Uterus (tissue), 3 donors: ENCODE measurements at regions not wholly inside any gene's neighbourhood (a gene's known extent, or its start where the extent isn't known, plus 50 kb on each side); places are given as distances from the start of the nearest gene placed in this dataset.
"Not testable (repeated sequence)": the region's sequence is repeated elsewhere in the genome, so short reads cannot be mapped to it uniquely, and the experiment has no call there.

Experiments used
- DNase-seq, 2 donors: peaks; one replicate each; pipeline ENCODE4 v3.0.0-alpha.2; 2019 to 2020
- H3K27ac ChIP-seq, 2 donors: fragments of 200-600 bp; sonication (generic); 1 replicate in 1 of 2; 2 replicates in 1 of 2; pipeline ENCODE4 v1.5.1; 2016 to 2018
- H3K27me3 ChIP-seq, 2 donors: fragments of 200-600 bp; sonication (generic); one replicate each; pipeline ENCODE4 v1.5.1; 2018 to 2019; ENCODE audit warnings: control low read depth in 1 of 2
- H3K36me3 ChIP-seq, 2 donors: fragments of 200-600 bp; sonication (generic); one replicate each; pipeline ENCODE4 v1.5.1; 2019; ENCODE audit warnings: control low read depth in 1 of 2
- H3K4me1 ChIP-seq, 2 donors: fragments of 200-600 bp; sonication (generic); one replicate each; pipeline ENCODE4 v1.5.1; 2018 to 2019; ENCODE audit warnings: control low read depth in 1 of 2
- H3K4me3 ChIP-seq, 2 donors: fragments of 200-600 bp; sonication (generic); 1 replicate in 1 of 2; 2 replicates in 1 of 2; pipeline ENCODE4 v1.5.1; 2018 to 2019; ENCODE audit warnings: mild to moderate bottlenecking in 1 of 2
- H3K9me3 ChIP-seq, 2 donors: fragments of 200-600 bp; sonication (generic); one replicate each; pipeline ENCODE4 v1.5.1; 2019; ENCODE audit warnings: control low read depth in 1 of 2
- POLR2A ChIP-seq, 2 donors: fragments of 450-650 bp; IDR thresholded peaks; one replicate each; pipeline ENCODE4 v1.6.1; 2016; ENCODE audit warnings: antibody characterized with exemption in 2 of 2, mild to moderate bottlenecking in 1 of 2, moderate library complexity in 1 of 2
- intact Hi-C: fragments of 100-400 bp; cut with DNase I; formaldehyde crosslinking; loops from one replicate; pipeline ENCODE4 v1.15.1; 2023; ENCODE audit warnings: low total_unique reads
- TF ChIP-seq, protein P1 (sequence below), 4 experiments: fragments of 200-600 bp in 2 of 4; fragments of 450-650 bp in 2 of 4; sonication (generic) in 2 of 4; IDR thresholded peaks; one replicate each; pipeline ENCODE4 v1.5.1; 2016 to 2019; ENCODE audit warnings: antibody characterized with exemption in 4 of 4, mild to moderate bottlenecking in 2 of 4, moderate library complexity in 1 of 4
- donor health status: DM: yes; HTN: yes; CAD: no.

- intact Hi-C loops, result no loop called here
- Histone ChIP-seq H3K4me1 (no peaks in the 10 kb centered on the region), H3K4me3 (no peak overlapping the region)
Measured at GRCh38 chr2:176424746-176425145, 155.5 kb downstream of the MTX2 start.

DNA sequence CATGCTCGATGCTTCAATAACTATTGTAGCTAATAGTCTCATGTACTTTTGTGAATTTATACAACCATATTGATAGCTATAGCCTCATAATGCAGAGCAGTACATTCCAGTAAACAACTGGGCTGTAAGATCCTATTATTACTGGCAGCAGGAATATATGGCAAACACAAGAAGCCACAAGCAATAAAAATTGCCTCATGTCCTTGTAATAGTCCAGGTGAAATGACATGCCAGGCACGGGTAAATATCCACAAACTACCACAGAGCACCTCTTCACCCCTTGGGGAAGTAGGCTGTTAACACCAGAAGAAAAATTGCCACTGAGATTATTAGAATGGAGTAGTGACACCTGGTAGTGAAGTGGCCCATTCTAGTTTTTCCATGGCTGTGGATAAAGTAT lies 158.3 kb downstream of the MTX2 start:
- no peaks in the 10 kb centered on the region for H3K27me3 ChIP-seq
- intact Hi-C loops, result no loop called here
- no peaks in the 10 kb centered on the region for H3K9me3 ChIP-seq
- H3K4me3 ChIP-seq, result no peak overlapping the region
- no peak for DNase-seq
- H3K36me3 ChIP-seq, result no peaks in the 10 kb centered on the region
- no peak for TF ChIP-seq POLR2A (IDR thresholded peaks at IDR 0.05)
- TF ChIP-seq, protein P1, sequence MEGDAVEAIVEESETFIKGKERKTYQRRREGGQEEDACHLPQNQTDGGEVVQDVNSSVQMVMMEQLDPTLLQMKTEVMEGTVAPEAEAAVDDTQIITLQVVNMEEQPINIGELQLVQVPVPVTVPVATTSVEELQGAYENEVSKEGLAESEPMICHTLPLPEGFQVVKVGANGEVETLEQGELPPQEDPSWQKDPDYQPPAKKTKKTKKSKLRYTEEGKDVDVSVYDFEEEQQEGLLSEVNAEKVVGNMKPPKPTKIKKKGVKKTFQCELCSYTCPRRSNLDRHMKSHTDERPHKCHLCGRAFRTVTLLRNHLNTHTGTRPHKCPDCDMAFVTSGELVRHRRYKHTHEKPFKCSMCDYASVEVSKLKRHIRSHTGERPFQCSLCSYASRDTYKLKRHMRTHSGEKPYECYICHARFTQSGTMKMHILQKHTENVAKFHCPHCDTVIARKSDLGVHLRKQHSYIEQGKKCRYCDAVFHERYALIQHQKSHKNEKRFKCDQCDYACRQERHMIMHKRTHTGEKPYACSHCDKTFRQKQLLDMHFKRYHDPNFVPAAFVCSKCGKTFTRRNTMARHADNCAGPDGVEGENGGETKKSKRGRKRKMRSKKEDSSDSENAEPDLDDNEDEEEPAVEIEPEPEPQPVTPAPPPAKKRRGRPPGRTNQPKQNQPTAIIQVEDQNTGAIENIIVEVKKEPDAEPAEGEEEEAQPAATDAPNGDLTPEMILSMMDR (IDR thresholded peaks at IDR 0.05), result no peak
- no peaks in the 10 kb centered on the region for H3K4me1 ChIP-seq
- H3K27ac ChIP-seq, result no peak overlapping the region

More at GRCh38 chr2:176424746-176425145, 155.5 kb downstream of the MTX2 start:
- no peaks in the 10 kb centered on the region for H3K27me3 ChIP-seq
- TF ChIP-seq POLR2A (IDR thresholded peaks at IDR 0.05), result no peak
- TF ChIP-seq, protein P1 (IDR thresholded peaks at IDR 0.05), result no peak
- no peak for DNase-seq
- H3K27ac ChIP-seq, result no peak overlapping the region
- H3K36me3 ChIP-seq, result no peaks in the 10 kb centered on the region
- H3K9me3 ChIP-seq, result no peaks in the 10 kb centered on the region

DNA sequence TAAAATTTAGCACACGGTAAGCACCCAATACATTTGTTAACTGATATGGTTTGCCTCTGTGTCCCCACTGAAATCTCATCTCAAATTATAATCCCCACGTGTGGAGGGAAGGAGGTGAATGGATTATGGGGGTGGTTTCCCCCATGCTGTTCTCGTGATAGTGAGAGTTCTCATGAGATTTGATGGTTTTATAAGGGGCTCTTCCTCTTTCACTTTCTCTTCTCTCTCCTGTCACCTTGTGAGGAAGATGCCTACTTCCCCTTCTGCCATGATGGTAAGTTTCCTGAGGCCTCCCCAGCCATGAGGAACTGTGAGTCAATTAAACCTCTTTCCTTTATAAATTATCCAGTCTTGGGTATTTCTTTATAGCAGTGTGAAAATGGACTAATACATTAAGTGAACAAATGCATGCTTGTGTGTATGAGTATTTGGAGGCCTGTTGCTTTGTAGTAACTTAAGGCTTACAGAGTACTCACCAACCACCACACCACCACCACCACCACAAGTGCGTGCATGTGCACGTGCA lies 159.8 kb downstream of the MTX2 start:
- H3K4me3 ChIP-seq, H3K27ac ChIP-seq, DNase-seq, intact Hi-C loops, H3K9me3 ChIP-seq, H3K36me3 ChIP-seq, H3K27me3 ChIP-seq, H3K4me1 ChIP-seq: not testable (repeated sequence)

- no peaks in the 10 kb centered on the region for H3K36me3 ChIP-seq
- intact Hi-C loops, result no loop called here
Measured at GRCh38 chr2:176432434-176432833, 163.2 kb downstream of the MTX2 start.

GRCh38 chr2:176435729-176436128 lies 166.5 kb downstream of the MTX2 start:
- H3K27me3 ChIP-seq, result no peaks in the 10 kb centered on the region
- intact Hi-C loops, result no loop called here
- TF ChIP-seq, protein P1 (IDR thresholded peaks at IDR 0.05), result no peak
- no peak for TF ChIP-seq POLR2A (IDR thresholded peaks at IDR 0.05)

More at GRCh38 chr2:176432434-176432833, 163.2 kb downstream of the MTX2 start:
- Histone ChIP-seq H3K27ac (no peak overlapping the region), H3K4me1 (no peaks in the 10 kb centered on the region), H3K4me3 (no peak overlapping the region), H3K27me3 (no peaks in the 10 kb centered on the region), H3K9me3 (no peaks in the 10 kb centered on the region)
- no peak for DNase-seq
- no peak for TF ChIP-seq POLR2A (IDR thresholded peaks at IDR 0.05)
- TF ChIP-seq, protein P1 (IDR thresholded peaks at IDR 0.05), result no peak

DNA sequence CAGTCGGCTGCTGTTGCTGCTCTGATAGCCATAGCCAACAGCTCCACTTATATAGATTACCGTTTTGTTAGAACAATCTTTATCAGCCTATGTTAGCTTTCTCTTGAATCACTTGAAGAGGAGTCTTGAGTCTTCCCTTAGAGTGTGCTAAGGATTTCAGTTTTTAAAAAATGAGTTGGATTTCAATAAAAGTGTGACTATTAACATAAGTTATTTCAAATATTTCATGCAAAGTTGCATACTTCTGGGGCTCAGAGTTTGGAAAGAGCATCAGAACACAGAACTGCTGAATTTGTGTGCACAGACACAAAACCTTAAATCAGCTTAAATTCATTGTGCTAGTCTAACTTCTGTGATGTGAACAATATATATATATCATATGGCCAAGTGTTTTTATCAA lies 174.7 kb downstream of the MTX2 start:
- Histone ChIP-seq H3K27ac (no peak overlapping the region), H3K4me1 (no peaks in the 10 kb centered on the region), H3K36me3 (no peaks in the 10 kb centered on the region), H3K9me3 (no peaks in the 10 kb centered on the region), H3K27me3 (no peaks in the 10 kb centered on the region), H3K4me3 (no peak overlapping the region)
- TF ChIP-seq, protein P1 (IDR thresholded peaks at IDR 0.05), result no peak
- no peak for TF ChIP-seq POLR2A (IDR thresholded peaks at IDR 0.05)
- intact Hi-C loops, result no loop called here
- DNase-seq, result no peak

More at GRCh38 chr2:176435729-176436128, 166.5 kb downstream of the MTX2 start:
- no peaks in the 10 kb centered on the region for H3K4me1 ChIP-seq
- H3K27ac ChIP-seq, result no peak overlapping the region
- H3K9me3 ChIP-seq, result no peaks in the 10 kb centered on the region
- no peaks in the 10 kb centered on the region for H3K36me3 ChIP-seq
- no peak for DNase-seq
- H3K4me3 ChIP-seq, result no peak overlapping the region
